Activated T-helper 1 cell treated with anti-CD3 and anti-CD28 coated beads, Interleukin-12 subunit alpha, Interleukin-12 subunit beta, Interleukin-2, Interleukin-4 antibody, amounts not matched to agents 30 ng/mL and 10 ng/mL and 1 ng/mL, durations not matched to agents 14 hours and 24 hours and 36 hours (primary cell): ENCODE measurements at regions not wholly inside any gene's neighbourhood (a gene's known extent, or its start where the extent isn't known, plus 50 kb on each side); places are given as distances from the start of the nearest gene placed in this dataset.

Experiments used
- DNase-seq: peaks from one replicate; pipeline ENCODE4 v3.0.0; 2021; ENCODE audit warnings: low spot score
- H3K27ac Mint-ChIP-seq: one replicate; pipeline ENCODE4 v1.8.0; 2021; ENCODE audit warnings: mild to moderate bottlenecking, mixed read lengths
- H3K27me3 Mint-ChIP-seq: one replicate; pipeline ENCODE4 v1.8.0; 2022; ENCODE audit warnings: mild to moderate bottlenecking, moderate library complexity, mixed read lengths; ENCODE audit not compliant: insufficient read depth
- H3K36me3 Mint-ChIP-seq: one replicate; pipeline ENCODE4 v1.8.0; 2021; ENCODE audit warnings: low read depth, mixed read lengths
- H3K4me1 Mint-ChIP-seq: one replicate; pipeline ENCODE4 v1.8.0; 2021; ENCODE audit warnings: low read depth, mixed read lengths
- H3K4me3 Mint-ChIP-seq: one replicate; pipeline ENCODE4 v1.8.0; 2021; ENCODE audit warnings: mild to moderate bottlenecking, moderate library complexity, mixed read lengths
- H3K9me3 Mint-ChIP-seq: one replicate; pipeline ENCODE4 v1.8.0; 2021; ENCODE audit warnings: mixed read lengths
- intact Hi-C: fragments of 100-400 bp; cut with micrococcal nuclease; formaldehyde crosslinking; loops from one replicate; pipeline ENCODE4 v1.15.1; 2024

- H3K4me3 Mint-ChIP-seq: no peak overlapping the region
- H3K4me1 Mint-ChIP-seq: no peaks in the 10 kb centered on the region
- H3K9me3 Mint-ChIP-seq: peaks cover 29% of the 10 kb centered on the region
- H3K27me3 Mint-ChIP-seq: peaks cover 22% of the 10 kb centered on the region
- DNase-seq: no peak
- H3K36me3 Mint-ChIP-seq: no peaks in the 10 kb centered on the region
- intact Hi-C loops: no loop called here
- no peak overlapping the region for H3K27ac Mint-ChIP-seq
These were observed 92.7 kb upstream of the TMC3 start for GRCh38 chr15:81466741-81467140.

DNA sequence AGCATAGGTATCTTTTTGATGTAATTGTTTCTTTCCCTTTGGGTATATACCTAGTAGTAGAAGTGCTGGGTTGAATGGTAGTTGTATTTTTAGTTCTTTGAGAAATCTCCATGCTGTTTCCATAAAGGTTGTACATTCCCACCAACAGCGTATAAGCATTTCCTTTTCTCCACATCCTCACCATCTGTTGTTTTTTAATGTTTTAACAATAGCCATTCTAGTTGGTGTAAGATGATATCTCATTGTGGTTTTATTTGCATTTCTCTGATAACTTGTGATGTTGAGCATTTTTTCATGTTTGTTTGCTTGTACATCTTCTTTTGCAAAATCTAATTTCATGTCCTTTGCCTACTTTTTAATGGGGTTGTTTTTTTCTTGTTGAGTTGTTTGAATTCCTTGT, 80.0 kb upstream of the TMC3 start:
- no peak for DNase-seq
- Mint-ChIP-seq H3K4me1 (peaks cover 9% of the 10 kb centered on the region), H3K27ac (no peak overlapping the region), H3K4me3 (no peak overlapping the region), H3K36me3 (no peaks in the 10 kb centered on the region), H3K27me3 (peaks cover 10% of the 10 kb centered on the region), H3K9me3 (peaks cover 10% of the 10 kb centered on the region)
- intact Hi-C loops: no loop called here

DNA sequence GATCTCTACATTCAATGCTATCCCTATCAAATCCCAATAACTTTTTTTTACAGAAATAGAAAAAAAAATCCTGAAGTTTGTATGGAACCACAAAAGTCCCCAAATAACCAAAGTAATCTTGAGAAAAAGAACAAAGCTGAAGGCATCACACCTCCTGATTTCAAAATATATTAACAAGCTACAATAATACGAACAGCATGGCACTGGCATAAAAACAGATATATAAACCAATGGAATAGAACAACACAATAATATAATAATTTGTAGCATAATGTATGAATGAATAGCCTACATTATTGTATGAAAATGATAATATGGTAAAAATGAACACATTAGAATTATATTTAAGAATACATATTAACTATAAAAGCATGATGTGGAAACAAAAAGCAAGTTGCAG, 76.7 kb upstream of the TMC3 start:
- H3K36me3 Mint-ChIP-seq: no peaks in the 10 kb centered on the region
- H3K4me3 Mint-ChIP-seq: no peak overlapping the region
- peaks cover 10% of the 10 kb centered on the region for H3K27me3 Mint-ChIP-seq

GRCh38 chr15:81449836-81450474, 75.9 kb upstream of the TMC3 start:
- no peaks in the 10 kb centered on the region for H3K4me1 Mint-ChIP-seq
- intact Hi-C loops: no loop called here
- peaks cover 12% of the 10 kb centered on the region for H3K27me3 Mint-ChIP-seq
- peaks cover 3% of the 10 kb centered on the region for H3K9me3 Mint-ChIP-seq
- DNase-seq: no peak
- no peak overlapping the region for H3K27ac Mint-ChIP-seq
- no peaks in the 10 kb centered on the region for H3K36me3 Mint-ChIP-seq
- H3K4me3 Mint-ChIP-seq: no peak overlapping the region

More for the DNA sequence above, 76.7 kb upstream of the TMC3 start:
- DNase-seq: no peak
- Mint-ChIP-seq H3K9me3 (no peaks in the 10 kb centered on the region), H3K27ac (no peak overlapping the region), H3K4me1 (no peaks in the 10 kb centered on the region)
- intact Hi-C loops: no loop called here

GRCh38 chr15:81443040-81443820, 69.2 kb upstream of the TMC3 start:
- Mint-ChIP-seq H3K4me3 (no peak overlapping the region), H3K9me3 (peaks cover 3% of the 10 kb centered on the region), H3K4me1 (no peaks in the 10 kb centered on the region), H3K27me3 (peaks cover 5% of the 10 kb centered on the region), H3K36me3 (no peaks in the 10 kb centered on the region), H3K27ac (no peak overlapping the region)
- intact Hi-C loops: no loop called here
- no peak for DNase-seq

DNA sequence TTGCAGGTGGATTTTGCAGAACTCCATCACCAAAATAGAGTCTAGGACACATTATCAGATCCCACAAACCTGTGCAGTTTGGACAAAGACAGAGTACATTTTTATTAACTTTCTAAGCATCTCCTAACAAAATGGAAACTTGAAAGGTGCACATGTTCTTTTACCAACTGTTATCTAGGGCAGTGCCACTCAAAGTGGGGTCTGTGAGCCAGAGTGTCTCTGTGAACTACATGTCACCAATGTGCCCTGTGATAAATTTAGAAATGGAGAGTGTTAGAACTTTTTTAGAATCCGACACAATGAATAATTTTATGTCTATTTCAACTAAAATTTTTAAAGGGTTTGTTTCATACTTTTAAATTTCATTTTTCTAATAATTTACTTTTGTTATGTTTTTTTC, 68.4 kb upstream of the TMC3 start:
- intact Hi-C loops: no loop called here
- no peak overlapping the region for H3K27ac Mint-ChIP-seq
- H3K36me3 Mint-ChIP-seq: no peaks in the 10 kb centered on the region
- no peak overlapping the region for H3K4me3 Mint-ChIP-seq
- H3K27me3 Mint-ChIP-seq: peaks cover 5% of the 10 kb centered on the region
- H3K4me1 Mint-ChIP-seq: no peaks in the 10 kb centered on the region
- H3K9me3 Mint-ChIP-seq: peaks cover 3% of the 10 kb centered on the region
- DNase-seq: no peak

GRCh38 chr15:81434851-81435250, 60.8 kb upstream of the TMC3 start:
- no peak overlapping the region for H3K27ac Mint-ChIP-seq
- peaks cover 12% of the 10 kb centered on the region for H3K27me3 Mint-ChIP-seq
- DNase-seq: no peak
- no peaks in the 10 kb centered on the region for H3K9me3 Mint-ChIP-seq
- H3K36me3 Mint-ChIP-seq: no peaks in the 10 kb centered on the region
- no peaks in the 10 kb centered on the region for H3K4me1 Mint-ChIP-seq
- H3K4me3 Mint-ChIP-seq: no peak overlapping the region
- intact Hi-C loops: no loop called here

GRCh38 chr15:81433462-81433861, 59.4 kb upstream of the TMC3 start:
- Mint-ChIP-seq H3K4me3 (no peak overlapping the region), H3K27me3 (peaks cover 14% of the 10 kb centered on the region), H3K36me3 (no peaks in the 10 kb centered on the region), H3K9me3 (no peaks in the 10 kb centered on the region), H3K27ac (no peak overlapping the region), H3K4me1 (no peaks in the 10 kb centered on the region)
- intact Hi-C loops: no loop called here
- DNase-seq: no peak

DNA sequence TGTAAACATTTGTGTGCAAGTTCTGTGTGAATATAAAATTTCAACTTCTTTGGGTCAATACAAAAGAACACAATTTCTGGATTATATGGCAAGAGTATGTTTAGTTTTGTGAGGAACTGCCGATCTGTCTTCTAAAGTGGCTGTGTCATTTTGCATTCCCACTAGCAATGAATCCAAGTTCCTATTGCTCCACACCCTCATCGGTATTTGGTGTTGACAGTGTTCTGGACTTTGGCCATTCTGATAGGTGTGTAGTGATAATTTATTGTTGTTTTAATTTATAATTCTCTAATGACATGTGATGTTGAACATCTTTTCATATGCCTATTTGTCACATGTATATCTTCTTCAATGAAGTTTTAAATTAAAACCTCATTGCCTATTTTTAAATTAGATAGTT, 58.2 kb upstream of the TMC3 start:
- Mint-ChIP-seq H3K9me3 (no peaks in the 10 kb centered on the region), H3K36me3 (no peaks in the 10 kb centered on the region), H3K4me3 (no peak overlapping the region), H3K27me3 (peaks cover 18% of the 10 kb centered on the region), H3K27ac (no peak overlapping the region), H3K4me1 (no peaks in the 10 kb centered on the region)
- intact Hi-C loops: no loop called here
- no peak for DNase-seq

- H3K4me3 Mint-ChIP-seq: no peak overlapping the region
- peaks cover 13% of the 10 kb centered on the region for H3K27me3 Mint-ChIP-seq
- H3K27ac Mint-ChIP-seq: no peak overlapping the region
- H3K9me3 Mint-ChIP-seq: no peaks in the 10 kb centered on the region
- no peaks in the 10 kb centered on the region for H3K4me1 Mint-ChIP-seq
- no peak for DNase-seq
- no peaks in the 10 kb centered on the region for H3K36me3 Mint-ChIP-seq
- intact Hi-C loops: no loop called here
These were observed 53.2 kb upstream of the TMC3 start for GRCh38 chr15:81427176-81427575.

DNA sequence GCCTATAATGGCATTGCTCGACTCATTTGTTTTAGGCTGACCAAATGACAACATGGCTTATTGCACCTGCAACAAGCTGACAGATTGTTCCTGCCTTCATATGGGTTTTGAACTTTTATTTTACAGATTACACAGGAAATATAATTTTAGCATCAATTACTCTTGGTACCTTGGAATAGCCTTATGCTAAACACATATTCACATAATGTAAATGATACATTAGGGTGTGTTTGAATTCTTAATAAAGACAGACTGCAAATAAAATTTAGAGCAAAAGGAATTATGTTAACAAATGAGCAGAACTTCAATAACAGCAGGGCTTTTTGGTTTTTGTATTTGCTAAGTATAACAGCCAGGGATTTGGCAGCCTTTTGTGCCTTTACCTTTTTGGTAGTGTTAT, 51.9 kb upstream of the TMC3 start:
- intact Hi-C loops: no loop called here
- H3K4me1 Mint-ChIP-seq: no peaks in the 10 kb centered on the region
- H3K27ac Mint-ChIP-seq: no peak overlapping the region
- no peak overlapping the region for H3K4me3 Mint-ChIP-seq
- no peak for DNase-seq
- H3K36me3 Mint-ChIP-seq: no peaks in the 10 kb centered on the region
- H3K9me3 Mint-ChIP-seq: no peaks in the 10 kb centered on the region
- H3K27me3 Mint-ChIP-seq: peaks cover 13% of the 10 kb centered on the region
